Prostate gland (tissue), 2 donors: ENCODE measurements at regions not wholly inside any gene's neighbourhood (a gene's known extent, or its start where the extent isn't known, plus 50 kb on each side); places are given as distances from the start of the nearest gene placed in this dataset.

Experiments
- POLR2A ChIP-seq: fragments of 450-650 bp; IDR thresholded peaks from one replicate; pipeline ENCODE4 v1.6.1; 2016; ENCODE audit warnings: antibody characterized with exemption, mild to moderate bottlenecking
- POLR2AphosphoS5 ChIP-seq: sonication (generic); formaldehyde crosslinking; IDR thresholded peaks from one replicate; pipeline ENCODE4 v1.6.1; 2017; ENCODE audit warnings: antibody characterized with exemption
- TF ChIP-seq, protein P1 (sequence below), 4 experiments: fragments of 200-600 bp in 2 of 4; fragments of 450-650 bp in 2 of 4; sonication (generic) in 2 of 4; IDR thresholded peaks; 1 replicate in 3 of 4; 2 replicates in 1 of 4; pipeline ENCODE4 v1.5.1; 2016 to 2019; ENCODE audit warnings: antibody characterized with exemption in 4 of 4, mild to moderate bottlenecking in 2 of 4, moderate library complexity in 2 of 4

DNA sequence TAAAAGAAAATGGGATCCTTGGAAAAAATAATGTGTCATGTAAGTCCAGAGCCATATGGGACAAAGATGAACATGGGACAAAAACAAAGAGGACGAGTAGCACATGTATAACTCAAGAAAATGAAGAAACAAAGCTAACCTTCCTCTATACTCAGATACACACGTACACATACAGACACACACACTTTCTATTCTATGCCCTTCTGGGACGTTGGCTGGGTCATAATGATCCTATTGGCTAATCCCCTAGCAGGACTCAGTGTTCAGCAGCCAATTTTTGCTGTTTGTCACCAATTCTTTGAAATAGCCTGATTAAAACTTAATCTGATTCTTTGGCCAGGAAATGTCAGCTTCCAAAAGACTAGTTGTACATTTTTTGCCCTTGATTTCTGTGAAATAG lies 189.4 kb upstream of the FOXG1 start:
- TF ChIP-seq POLR2AphosphoS5: no peak
- TF ChIP-seq, protein P1, sequence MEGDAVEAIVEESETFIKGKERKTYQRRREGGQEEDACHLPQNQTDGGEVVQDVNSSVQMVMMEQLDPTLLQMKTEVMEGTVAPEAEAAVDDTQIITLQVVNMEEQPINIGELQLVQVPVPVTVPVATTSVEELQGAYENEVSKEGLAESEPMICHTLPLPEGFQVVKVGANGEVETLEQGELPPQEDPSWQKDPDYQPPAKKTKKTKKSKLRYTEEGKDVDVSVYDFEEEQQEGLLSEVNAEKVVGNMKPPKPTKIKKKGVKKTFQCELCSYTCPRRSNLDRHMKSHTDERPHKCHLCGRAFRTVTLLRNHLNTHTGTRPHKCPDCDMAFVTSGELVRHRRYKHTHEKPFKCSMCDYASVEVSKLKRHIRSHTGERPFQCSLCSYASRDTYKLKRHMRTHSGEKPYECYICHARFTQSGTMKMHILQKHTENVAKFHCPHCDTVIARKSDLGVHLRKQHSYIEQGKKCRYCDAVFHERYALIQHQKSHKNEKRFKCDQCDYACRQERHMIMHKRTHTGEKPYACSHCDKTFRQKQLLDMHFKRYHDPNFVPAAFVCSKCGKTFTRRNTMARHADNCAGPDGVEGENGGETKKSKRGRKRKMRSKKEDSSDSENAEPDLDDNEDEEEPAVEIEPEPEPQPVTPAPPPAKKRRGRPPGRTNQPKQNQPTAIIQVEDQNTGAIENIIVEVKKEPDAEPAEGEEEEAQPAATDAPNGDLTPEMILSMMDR (IDR thresholded peaks at IDR 0.05): no peak
- TF ChIP-seq POLR2A: no peak
